Neural progenitor cell (in vitro differentiated cells): ENCODE measurements at regions not wholly inside any gene's neighbourhood (a gene's known extent, or its start where the extent isn't known, plus 50 kb on each side); places are given as distances from the start of the nearest gene placed in this dataset.

ENCODE experiments used
- CTCF ChIP-seq: fragments of 200-600 bp; sonication (generic); IDR thresholded peaks from 2 replicates; pipeline ENCODE4 v1.5.1; 2017; ENCODE audit warnings: antibody characterized with exemption, mild to moderate bottlenecking
- EZH2phosphoT487 ChIP-seq: fragments of 200-600 bp; sonication (generic); IDR thresholded peaks from 2 replicates; pipeline ENCODE4 v1.6.1; 2017; ENCODE audit warnings: antibody characterized with exemption

- TF ChIP-seq CTCF: no peak
- no peak for TF ChIP-seq EZH2phosphoT487
Observed at GRCh38 chr6:69601132-69601531, 195.7 kb downstream of the LMBRD1 start.
